GM12892 (cell line): ENCODE measurements at regions not wholly inside any gene's neighbourhood (a gene's known extent, or its start where the extent isn't known, plus 50 kb on each side); places are given as distances from the start of the nearest gene placed in this dataset.

ENCODE experiments used
- POLR2A ChIP-seq: IDR thresholded peaks from 2 replicates; pipeline ENCODE4 v1.6.1; 2011; ENCODE audit warnings: low read depth, low read length, control low read depth
- POLR2AphosphoS5 ChIP-seq: IDR thresholded peaks from 2 replicates; pipeline ENCODE4 v1.6.1; 2011; ENCODE audit warnings: low read depth, low read length, control low read depth
- TAF1 ChIP-seq: IDR thresholded peaks from 2 replicates; pipeline ENCODE4 v1.6.1; 2011; ENCODE audit warnings: low read depth, mild to moderate bottlenecking, control low read depth, low read length, borderline replicate concordance

DNA sequence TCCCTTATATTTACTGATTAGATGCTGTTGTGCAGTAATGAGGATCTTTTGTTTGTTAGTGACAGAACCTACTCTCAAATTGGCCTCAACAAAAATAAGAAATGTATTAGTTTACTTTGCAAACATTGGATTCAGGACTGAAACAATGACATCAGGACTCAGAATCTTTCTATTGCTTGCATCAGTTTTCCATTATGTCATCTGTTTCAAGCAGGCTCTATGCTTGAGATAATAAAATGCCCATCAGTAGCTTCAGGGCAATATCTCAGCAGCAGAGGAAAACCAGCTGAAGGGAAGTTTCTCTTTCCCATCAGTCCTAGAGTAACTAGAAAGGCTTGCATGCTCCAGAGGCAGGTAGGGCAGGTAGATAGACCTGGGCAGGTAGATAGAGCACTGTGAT, 375.5 kb upstream of the SLC8A1 start:
- TF ChIP-seq POLR2A: no peak
- no peak for TF ChIP-seq TAF1
- TF ChIP-seq POLR2AphosphoS5: no peak
